Esophagus (tissue), 2 donors: ENCODE measurements at regions not wholly inside any gene's neighbourhood (a gene's known extent, or its start where the extent isn't known, plus 50 kb on each side); places are given as distances from the start of the nearest gene placed in this dataset.
"Not testable (repeated sequence)": the region's sequence is repeated elsewhere in the genome, so short reads cannot be mapped to it uniquely, and the experiment has no call there.

Source experiments
- H3K27ac ChIP-seq, 2 donors: one replicate each; pipeline ENCODE4 v1.5.1; 2013; ENCODE audit warnings: low read depth in 2 of 2, mild to moderate bottlenecking in 2 of 2, inconsistent platforms in 1 of 2, low read length in 1 of 2, moderate library complexity in 1 of 2
- H3K27me3 ChIP-seq, 2 donors: one replicate each; pipeline ENCODE4 v1.6.1; 2013; ENCODE audit warnings: low read length in 2 of 2, control low read depth in 1 of 2, mild to moderate bottlenecking in 1 of 2; ENCODE audit not compliant: insufficient read depth in 2 of 2, control insufficient read depth in 1 of 2
- H3K36me3 ChIP-seq, 2 donors: one replicate each; pipeline ENCODE4 v1.6.1; 2013; ENCODE audit warnings: low read length in 1 of 2; ENCODE audit not compliant: control insufficient read depth in 2 of 2, insufficient read depth in 2 of 2
- H3K4me1 ChIP-seq, 2 donors: one replicate each; pipeline ENCODE4 v1.6.1; 2013; ENCODE audit warnings: low read length in 1 of 2; ENCODE audit not compliant: control insufficient read depth in 2 of 2, insufficient read depth in 2 of 2
- H3K4me3 ChIP-seq, 2 donors: one replicate each; pipeline ENCODE4 v1.5.1; 2013; ENCODE audit warnings: low read length in 2 of 2, mild to moderate bottlenecking in 2 of 2, low read depth in 1 of 2, moderate library complexity in 1 of 2
- H3K9me3 ChIP-seq, 2 donors: one replicate each; pipeline ENCODE4 v1.6.1; 2013; ENCODE audit warnings: mild to moderate bottlenecking in 2 of 2, low read depth in 1 of 2, low read length in 1 of 2, moderate library complexity in 1 of 2; ENCODE audit not compliant: control insufficient read depth in 2 of 2, insufficient read depth in 1 of 2
- WGBS, 2 donors: extraction: QIAGEN DNeasy Blood & Tissue Kit; methylation state at CpG; one replicate each; pipeline ENCODE4 v1.1.7; 2013; 5-methylcytosine and 5-hydroxymethylcytosine counted together
- donor health status: healthy with polysubstance abuse.
- donor health status: Bipolar disorder and iron deficiency.

GRCh38 chr5:105639068-105639467 is 2031.7 kb downstream of the EFNA5 start:
- WGBS, 2 donors: 83 to 84% methylated on average over 9 of the region's 9 CpGs
- no peak overlapping the region for H3K4me3 ChIP-seq

GRCh38 chr5:105638437-105638836 is 2032.3 kb downstream of the EFNA5 start:
- 77 to 90% methylated on average over 2 of the region's 2 CpGs for WGBS, 2 donors
- no peaks in the 10 kb centered on the region for H3K27me3 ChIP-seq
- H3K36me3 ChIP-seq: no peaks in the 10 kb centered on the region
- H3K4me1 ChIP-seq: no peaks in the 10 kb centered on the region
- no peak overlapping the region for H3K4me3 ChIP-seq
- H3K9me3 ChIP-seq: peaks cover 7 to 9% of the 10 kb centered on the region in 2 donors
- H3K27ac ChIP-seq: no peak overlapping the region

More at GRCh38 chr5:105639068-105639467, 2031.7 kb downstream of the EFNA5 start:
- peaks cover 7 to 9% of the 10 kb centered on the region in 2 donors for H3K9me3 ChIP-seq
- no peaks in the 10 kb centered on the region for H3K36me3 ChIP-seq
- no peaks in the 10 kb centered on the region for H3K27me3 ChIP-seq
- no peak overlapping the region for H3K27ac ChIP-seq
- no peaks in the 10 kb centered on the region for H3K4me1 ChIP-seq

GRCh38 chr5:105632043-105632442 is 2038.7 kb downstream of the EFNA5 start:
- H3K9me3 ChIP-seq: no peaks in the 10 kb centered on the region
- no peaks in the 10 kb centered on the region for H3K27me3 ChIP-seq
- WGBS, 2 donors: 77 to 78% methylated on average over 2 of the region's 2 CpGs

GRCh38 chr5:105630803-105631202 is 2039.9 kb downstream of the EFNA5 start:
- no peaks in the 10 kb centered on the region for H3K27me3 ChIP-seq
- H3K27ac ChIP-seq: no peak overlapping the region
- no peaks in the 10 kb centered on the region for H3K4me1 ChIP-seq
- H3K4me3 ChIP-seq: no peak overlapping the region
- WGBS, 2 donors: 57 to 59% methylated on average over 3 of the region's 3 CpGs
- no peaks in the 10 kb centered on the region for H3K9me3 ChIP-seq
- no peaks in the 10 kb centered on the region for H3K36me3 ChIP-seq

More at GRCh38 chr5:105632043-105632442, 2038.7 kb downstream of the EFNA5 start:
- Histone ChIP-seq H3K4me1 (no peaks in the 10 kb centered on the region), H3K4me3 (no peak overlapping the region), H3K27ac (no peak overlapping the region), H3K36me3 (no peaks in the 10 kb centered on the region)

GRCh38 chr5:105619725-105620124 is 2051.0 kb downstream of the EFNA5 start:
- Histone ChIP-seq H3K9me3 (no peaks in the 10 kb centered on the region), H3K4me3 (no peak overlapping the region), H3K27ac (no peak overlapping the region), H3K36me3 (no peaks in the 10 kb centered on the region), H3K4me1 (no peaks in the 10 kb centered on the region), H3K27me3 (no peaks in the 10 kb centered on the region)
- 55 to 56% methylated on average over 3 of the region's 3 CpGs for WGBS, 2 donors

- Histone ChIP-seq H3K36me3 (no peaks in the 10 kb centered on the region), H3K9me3 (no peaks in the 10 kb centered on the region), H3K27ac (no peak overlapping the region), H3K4me3 (no peak overlapping the region), H3K27me3 (no peaks in the 10 kb centered on the region), H3K4me1 (no peaks in the 10 kb centered on the region)
- WGBS, 2 donors: 34 to 44% methylated on average over 2 of the region's 2 CpGs
Measured at GRCh38 chr5:105617436-105618215, 2053.1 kb downstream of the EFNA5 start.

GRCh38 chr5:105616599-105616998 is 2054.0 kb upstream of the NUDT12 start:
- H3K4me3 ChIP-seq: no peak overlapping the region
- H3K36me3 ChIP-seq: no peaks in the 10 kb centered on the region
- H3K4me1 ChIP-seq: no peaks in the 10 kb centered on the region
- WGBS, 2 donors: 38 to 47% methylated on average over 2 of the region's 2 CpGs
- H3K27ac ChIP-seq: no peak overlapping the region
- H3K27me3 ChIP-seq: no peaks in the 10 kb centered on the region
- no peaks in the 10 kb centered on the region for H3K9me3 ChIP-seq

GRCh38 chr5:105602406-105602805 is 2039.8 kb upstream of the NUDT12 start:
- H3K27ac ChIP-seq, H3K9me3 ChIP-seq, H3K36me3 ChIP-seq, H3K4me1 ChIP-seq, H3K4me3 ChIP-seq, H3K27me3 ChIP-seq: not testable (repeated sequence)

GRCh38 chr5:105593011-105593760 is 2030.6 kb upstream of the NUDT12 start:
- no peaks in the 10 kb centered on the region for H3K4me1 ChIP-seq
- H3K27ac ChIP-seq: no peak overlapping the region
- 72 to 81% methylated on average over 6 of the region's 6 CpGs for WGBS, 2 donors
- H3K4me3 ChIP-seq: no peak overlapping the region
- H3K36me3 ChIP-seq: no peaks in the 10 kb centered on the region
- no peaks in the 10 kb centered on the region for H3K9me3 ChIP-seq
- no peaks in the 10 kb centered on the region for H3K27me3 ChIP-seq
